Stimulated activated effector memory CD8-positive, alpha-beta T cell treated with anti-CD3 and anti-CD28 coated beads, Interleukin-12 subunit alpha, Interleukin-12 subunit beta, amount 100 ng/mL, for 72 hours (primary cell): ENCODE measurements at regions not wholly inside any gene's neighbourhood (a gene's known extent, or its start where the extent isn't known, plus 50 kb on each side); places are given as distances from the start of the nearest gene placed in this dataset.

Experiments used
- ATAC-seq: fragments of 150-1000 bp; cut with Tn5 transposase; 2 replicates; pipeline ENCODE4 v1.10.0; 2021
- DNase-seq, 2 donors: peaks; one replicate each; pipeline ENCODE4 v3.0.0; 2021 to 2022; ENCODE audit warnings: low spot score in 2 of 2
- H3K27ac Mint-ChIP-seq: one replicate; pipeline ENCODE4 v1.8.0; 2022; ENCODE audit warnings: mild to moderate bottlenecking, mixed read lengths
- H3K36me3 Mint-ChIP-seq: one replicate; pipeline ENCODE4 v1.8.0; 2022; ENCODE audit warnings: mild to moderate bottlenecking, mixed read lengths
- H3K4me1 Mint-ChIP-seq: one replicate; pipeline ENCODE4 v1.8.0; 2022; ENCODE audit warnings: mixed read lengths
- H3K4me3 Mint-ChIP-seq: one replicate; pipeline ENCODE4 v1.8.0; 2022; ENCODE audit warnings: mild to moderate bottlenecking, mixed read lengths
- H3K9me3 Mint-ChIP-seq: one replicate; pipeline ENCODE4 v1.8.0; 2022; ENCODE audit warnings: mixed read lengths

- ATAC-seq = no peak
- Mint-ChIP-seq H3K9me3 (peaks cover 13% of the 10 kb centered on the region), H3K4me1 (no peaks in the 10 kb centered on the region), H3K36me3 (no peaks in the 10 kb centered on the region), H3K4me3 (no peak overlapping the region), H3K27ac (no peak overlapping the region)
- no peak for DNase-seq
Observed at GRCh38 chr10:36612436-36612835, 513.0 kb upstream of the ANKRD30A start.

- H3K36me3 Mint-ChIP-seq = no peaks in the 10 kb centered on the region
- no peaks in the 10 kb centered on the region for H3K4me1 Mint-ChIP-seq
- H3K27ac Mint-ChIP-seq = no peak overlapping the region
- ATAC-seq (no peak), DNase-seq (no peak)
- peaks cover 16% of the 10 kb centered on the region for H3K9me3 Mint-ChIP-seq
- no peak overlapping the region for H3K4me3 Mint-ChIP-seq
Observed at GRCh38 chr10:36608866-36609265, 516.5 kb upstream of the ANKRD30A start.

- no peak for ATAC-seq
- H3K36me3 Mint-ChIP-seq = no peaks in the 10 kb centered on the region
- peaks cover 12% of the 10 kb centered on the region for H3K9me3 Mint-ChIP-seq
- no peak overlapping the region for H3K4me3 Mint-ChIP-seq
- H3K27ac Mint-ChIP-seq = no peak overlapping the region
- DNase-seq = no peak
- H3K4me1 Mint-ChIP-seq = no peaks in the 10 kb centered on the region
Observed at GRCh38 chr10:36608251-36608650, 517.1 kb upstream of the ANKRD30A start.

- DNase-seq (no peak), ATAC-seq (no peak)
- no peaks in the 10 kb centered on the region for H3K4me1 Mint-ChIP-seq
- no peak overlapping the region for H3K27ac Mint-ChIP-seq
- H3K4me3 Mint-ChIP-seq = no peak overlapping the region
- H3K9me3 Mint-ChIP-seq = peaks cover 10% of the 10 kb centered on the region
- H3K36me3 Mint-ChIP-seq = no peaks in the 10 kb centered on the region
Observed at GRCh38 chr10:36606234-36606839, 519.1 kb upstream of the ANKRD30A start.

GRCh38 chr10:36604316-36604715 is 521.1 kb upstream of the ANKRD30A start:
- H3K4me1 Mint-ChIP-seq = no peaks in the 10 kb centered on the region
- H3K36me3 Mint-ChIP-seq = no peaks in the 10 kb centered on the region
- H3K4me3 Mint-ChIP-seq = no peak overlapping the region
- H3K27ac Mint-ChIP-seq = no peak overlapping the region
- ATAC-seq = no peak
- no peak for DNase-seq
- H3K9me3 Mint-ChIP-seq = peaks cover 12% of the 10 kb centered on the region

GRCh38 chr10:36603688-36604087 is 521.7 kb upstream of the ANKRD30A start:
- H3K27ac Mint-ChIP-seq = no peak overlapping the region
- no peak overlapping the region for H3K4me3 Mint-ChIP-seq
- DNase-seq = no peak
- peaks cover 10% of the 10 kb centered on the region for H3K9me3 Mint-ChIP-seq
- H3K4me1 Mint-ChIP-seq = no peaks in the 10 kb centered on the region
- no peaks in the 10 kb centered on the region for H3K36me3 Mint-ChIP-seq
- no peak for ATAC-seq

GRCh38 chr10:36602374-36602773 is 523.0 kb upstream of the ANKRD30A start:
- Mint-ChIP-seq H3K36me3 (no peaks in the 10 kb centered on the region), H3K4me1 (no peaks in the 10 kb centered on the region), H3K27ac (no peak overlapping the region), H3K9me3 (peaks cover 8% of the 10 kb centered on the region), H3K4me3 (no peak overlapping the region)
- no peak for ATAC-seq
- no peak for DNase-seq

GRCh38 chr10:36597756-36598320 is 527.6 kb upstream of the ANKRD30A start:
- Mint-ChIP-seq H3K4me3 (no peak overlapping the region), H3K27ac (no peak overlapping the region), H3K36me3 (no peaks in the 10 kb centered on the region), H3K4me1 (no peaks in the 10 kb centered on the region), H3K9me3 (peaks cover 14% of the 10 kb centered on the region)
- ATAC-seq (no peak), DNase-seq (no peak)

GRCh38 chr10:36592964-36593363 is 532.4 kb upstream of the ANKRD30A start:
- Mint-ChIP-seq H3K4me3 (no peak overlapping the region), H3K4me1 (no peaks in the 10 kb centered on the region), H3K36me3 (no peaks in the 10 kb centered on the region), H3K9me3 (peaks cover 22% of the 10 kb centered on the region), H3K27ac (no peak overlapping the region)
- DNase-seq (no peak), ATAC-seq (no peak)

- no peak for DNase-seq
Observed at GRCh38 chr10:36591436-36591835, 534.0 kb upstream of the ANKRD30A start.

GRCh38 chr10:36583690-36584089 is 541.7 kb upstream of the ANKRD30A start:
- ATAC-seq (no peak), DNase-seq (no peak)
- H3K27ac Mint-ChIP-seq = no peak overlapping the region
- H3K9me3 Mint-ChIP-seq = peaks cover 27% of the 10 kb centered on the region
- H3K4me1 Mint-ChIP-seq = no peaks in the 10 kb centered on the region
- H3K36me3 Mint-ChIP-seq = no peaks in the 10 kb centered on the region
- no peak overlapping the region for H3K4me3 Mint-ChIP-seq

More at GRCh38 chr10:36591436-36591835, 534.0 kb upstream of the ANKRD30A start:
- H3K4me3 Mint-ChIP-seq = no peak overlapping the region
- H3K9me3 Mint-ChIP-seq = peaks cover 22% of the 10 kb centered on the region
- H3K4me1 Mint-ChIP-seq = no peaks in the 10 kb centered on the region
- H3K27ac Mint-ChIP-seq = no peak overlapping the region
- H3K36me3 Mint-ChIP-seq = no peaks in the 10 kb centered on the region
- no peak for ATAC-seq

- H3K9me3 Mint-ChIP-seq = peaks cover 27% of the 10 kb centered on the region
- ATAC-seq (no peak), DNase-seq (no peak)
- no peaks in the 10 kb centered on the region for H3K4me1 Mint-ChIP-seq
- H3K36me3 Mint-ChIP-seq = no peaks in the 10 kb centered on the region
- no peak overlapping the region for H3K4me3 Mint-ChIP-seq
- H3K27ac Mint-ChIP-seq = no peak overlapping the region
Observed at GRCh38 chr10:36581237-36581636, 544.2 kb upstream of the ANKRD30A start.

- ATAC-seq (no peak), DNase-seq (no peak)
- H3K27ac Mint-ChIP-seq = no peak overlapping the region
- no peaks in the 10 kb centered on the region for H3K36me3 Mint-ChIP-seq
- H3K9me3 Mint-ChIP-seq = peaks cover 14% of the 10 kb centered on the region
- no peaks in the 10 kb centered on the region for H3K4me1 Mint-ChIP-seq
- H3K4me3 Mint-ChIP-seq = no peak overlapping the region
Observed at GRCh38 chr10:36578306-36578705, 547.1 kb upstream of the ANKRD30A start.

GRCh38 chr10:36577126-36577525 is 548.3 kb upstream of the ANKRD30A start:
- no peak for DNase-seq
- ATAC-seq = no peak
- Mint-ChIP-seq H3K9me3 (peaks cover 11% of the 10 kb centered on the region), H3K27ac (no peak overlapping the region), H3K36me3 (no peaks in the 10 kb centered on the region), H3K4me3 (no peak overlapping the region), H3K4me1 (no peaks in the 10 kb centered on the region)

GRCh38 chr10:36574207-36574606 is 551.2 kb upstream of the ANKRD30A start:
- Mint-ChIP-seq H3K9me3 (peaks cover 9% of the 10 kb centered on the region), H3K36me3 (no peaks in the 10 kb centered on the region), H3K4me3 (no peak overlapping the region), H3K27ac (no peak overlapping the region), H3K4me1 (no peaks in the 10 kb centered on the region)
- ATAC-seq (no peak), DNase-seq (no peak)

GRCh38 chr10:36573246-36573645 is 552.2 kb upstream of the ANKRD30A start:
- DNase-seq (no peak), ATAC-seq (no peak)
- Mint-ChIP-seq H3K27ac (no peak overlapping the region), H3K9me3 (peaks cover 10% of the 10 kb centered on the region), H3K4me3 (no peak overlapping the region), H3K36me3 (no peaks in the 10 kb centered on the region), H3K4me1 (no peaks in the 10 kb centered on the region)
